ENCODE measurements at regions not wholly inside any gene's neighbourhood (a gene's known extent, or its start where the extent isn't known, plus 50 kb on each side); places are given as distances from the start of the nearest gene placed in this dataset.
"Not testable (repeated sequence)": the region's sequence is repeated elsewhere in the genome, so short reads cannot be mapped to it uniquely, and the experiment has no call there.

DNA sequence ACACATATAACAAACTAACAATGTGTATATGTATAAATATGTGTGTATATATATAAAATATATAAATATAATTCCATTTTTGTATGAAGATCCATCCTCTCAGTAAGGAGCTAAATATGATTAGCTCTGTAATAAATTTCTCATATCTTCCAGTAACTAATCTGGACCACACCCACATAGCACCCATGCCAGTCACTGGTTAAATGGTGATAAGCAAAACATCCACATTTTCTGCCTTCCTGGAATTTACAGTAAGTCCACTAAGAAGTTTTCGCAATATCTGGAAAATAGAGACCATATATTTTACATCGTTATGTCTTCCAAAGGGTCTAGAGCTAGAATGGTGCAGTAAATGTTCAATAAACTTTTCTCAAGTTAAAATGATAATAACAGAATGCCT, 151.5 kb upstream of the STMND1 start:
- no peak for DNase-seq (ENCODE audit: low spot score)
- FAIRE-seq = no peak

DNA sequence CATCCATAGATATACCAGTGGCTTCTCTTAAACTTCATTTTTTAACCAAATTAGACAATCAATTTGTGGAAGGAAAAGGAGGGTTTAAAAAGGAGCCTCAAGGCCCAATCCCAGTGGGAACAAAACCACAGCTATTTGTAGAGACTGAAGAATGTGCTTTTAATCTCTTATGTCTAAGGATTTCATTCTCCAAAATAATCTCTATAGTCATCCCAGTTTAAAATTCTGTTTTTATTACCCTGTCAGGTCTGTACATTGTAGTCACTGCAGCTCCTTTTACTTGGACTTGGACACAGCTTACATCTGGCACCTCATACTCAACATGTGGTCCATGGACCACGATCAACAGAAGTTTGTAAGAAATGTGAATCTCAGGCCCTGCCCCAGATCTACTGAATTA, 152.1 kb upstream of the STMND1 start:
- FAIRE-seq = no peak
- DNase-seq (ENCODE audit: low spot score) = no peak

GRCh38 chr6:16948396-16948795, 153.5 kb upstream of the STMND1 start:
- no peak for FAIRE-seq
- DNase-seq (ENCODE audit: low spot score) = no peak

GRCh38 chr6:16947375-16948015, 154.4 kb upstream of the STMND1 start:
- DNase-seq (ENCODE audit: low spot score) = peak; percentile 18
- FAIRE-seq = no peak

GRCh38 chr6:16944596-16944995, 157.3 kb upstream of the STMND1 start:
- FAIRE-seq (no peak), DNase-seq (ENCODE audit: low spot score) (no peak)

GRCh38 chr6:16939839-16940238, 162.0 kb upstream of the STMND1 start:
- DNase-seq (ENCODE audit: low spot score) = no peak
- no peak for FAIRE-seq

DNA sequence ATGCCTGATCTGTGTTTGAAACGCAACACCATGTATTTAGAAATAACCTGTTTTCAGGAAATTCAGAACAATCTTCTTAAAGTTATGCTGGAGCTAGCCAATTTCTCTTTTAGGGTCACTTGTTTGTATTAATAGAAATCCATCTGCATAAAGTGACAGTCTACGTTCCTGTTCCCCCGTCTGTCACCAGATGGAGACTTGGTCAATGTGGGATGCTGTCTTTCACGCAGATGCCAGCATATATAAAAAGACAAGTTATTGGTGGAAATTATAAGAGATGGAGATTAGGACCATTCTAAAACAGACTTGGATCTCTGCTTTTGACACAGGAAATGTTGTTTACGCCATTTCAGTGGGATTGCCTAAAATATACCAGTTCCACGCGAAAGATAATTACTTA, 162.5 kb upstream of the STMND1 start:
- no peak for DNase-seq (ENCODE audit: low spot score)
- FAIRE-seq = no peak

- FAIRE-seq = no peak
- DNase-seq (ENCODE audit: low spot score) = no peak
Measured at GRCh38 chr6:16936893-16937292, 165.0 kb upstream of the STMND1 start.

DNA sequence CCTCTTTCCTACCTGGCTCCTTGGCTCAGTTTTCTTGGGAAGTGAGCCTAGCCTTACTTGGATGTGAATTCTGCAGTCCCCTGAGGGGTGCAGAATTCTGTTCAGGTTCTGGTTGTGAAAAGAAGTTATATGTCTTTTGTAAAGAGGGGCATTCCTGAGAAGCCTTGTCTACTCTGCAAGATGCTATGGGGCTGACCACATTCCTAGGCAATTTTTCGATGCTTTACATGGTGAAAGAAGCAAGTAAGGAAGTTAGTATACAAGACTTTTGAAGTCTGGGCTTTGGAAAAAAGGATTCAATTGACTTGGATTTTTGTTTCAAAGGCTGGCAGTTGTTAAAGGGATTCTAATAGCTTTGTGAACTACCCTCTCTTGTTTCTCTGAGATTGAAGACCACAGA, 167.9 kb upstream of the STMND1 start:
- FAIRE-seq (no peak), DNase-seq (ENCODE audit: low spot score) (no peak)

DNA sequence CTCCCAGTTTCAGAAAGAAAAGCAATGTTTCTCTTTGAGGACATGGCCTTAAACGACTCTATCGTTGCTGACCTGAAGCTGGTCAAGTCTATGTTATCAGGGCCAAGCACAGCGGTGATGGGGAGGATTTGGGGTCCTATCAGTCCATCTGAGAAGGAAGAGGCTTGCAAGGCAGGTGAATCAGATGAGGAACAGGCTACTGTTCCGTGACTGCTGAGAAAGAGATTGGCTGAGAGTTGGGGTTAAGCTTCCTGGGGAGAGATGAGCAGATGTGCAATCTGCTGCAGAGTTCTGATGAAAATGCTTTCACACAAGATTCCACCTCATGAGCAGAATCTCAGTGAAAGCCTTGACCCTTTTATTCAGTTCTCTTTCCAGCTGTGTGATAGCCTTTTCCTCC, 168.3 kb upstream of the STMND1 start:
- DNase-seq (ENCODE audit: low spot score) (no peak), FAIRE-seq (no peak)

DNA sequence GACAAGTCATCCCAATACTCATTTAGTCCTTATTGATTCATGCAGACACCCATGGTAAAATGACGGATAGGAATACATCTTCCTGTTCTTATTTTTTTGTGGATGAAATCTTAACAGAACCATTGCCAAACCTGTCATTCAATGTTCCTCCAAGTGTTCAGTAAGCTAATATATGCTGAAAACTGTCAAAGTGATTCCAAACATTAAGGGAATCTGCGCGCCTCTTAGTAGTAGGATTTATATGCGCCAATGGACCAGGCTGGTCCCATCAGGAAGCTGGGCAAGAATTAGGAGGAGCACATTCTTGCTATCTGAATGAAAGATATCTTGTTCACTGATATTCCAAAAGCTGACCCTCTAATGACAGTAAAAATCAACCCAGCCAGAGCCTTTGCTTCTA, 168.9 kb upstream of the STMND1 start:
- DNase-seq (ENCODE audit: low spot score) = no peak
- FAIRE-seq = no peak

GRCh38 chr6:16931079-16931478, 169.8 kb upstream of the ATXN1 start:
- FAIRE-seq = not testable (repeated sequence)

GRCh38 chr6:16930432-16930831, 169.2 kb upstream of the ATXN1 start:
- no peak for FAIRE-seq
- DNase-seq (ENCODE audit: low spot score) = no peak

More at GRCh38 chr6:16931079-16931478, 169.8 kb upstream of the ATXN1 start:
- not testable (repeated sequence) for DNase-seq (ENCODE audit: low spot score)

- FAIRE-seq = no peak
- no peak for DNase-seq (ENCODE audit: low spot score)
Measured at GRCh38 chr6:16929809-16930208, 168.5 kb upstream of the ATXN1 start.

GRCh38 chr6:16928387-16928786, 167.1 kb upstream of the ATXN1 start:
- no peak for DNase-seq (ENCODE audit: low spot score)
- FAIRE-seq = no peak

DNA sequence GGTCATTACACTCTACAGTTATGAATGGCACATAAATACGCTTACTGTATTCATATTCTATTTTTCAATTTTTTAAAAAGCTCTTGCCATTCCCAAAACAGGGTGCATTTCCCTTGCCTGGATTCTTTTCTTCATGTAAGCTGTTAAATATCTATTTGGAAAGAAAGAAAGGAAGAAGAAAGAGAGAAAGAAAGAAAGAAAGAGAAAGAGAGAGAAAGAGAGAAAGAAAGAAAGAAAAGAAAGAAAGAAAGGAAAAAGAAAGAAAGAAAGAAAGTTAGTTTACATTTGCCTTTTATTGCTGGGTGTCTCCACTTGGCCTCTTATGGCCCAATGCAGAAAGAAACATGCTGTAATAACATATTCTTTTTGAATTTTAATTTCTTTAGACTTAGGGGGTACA, 165.9 kb upstream of the ATXN1 start:
- FAIRE-seq (no peak), DNase-seq (ENCODE audit: low spot score) (no peak)

- no peak for DNase-seq (ENCODE audit: low spot score)
- FAIRE-seq = no peak
Measured at GRCh38 chr6:16925461-16925860, 164.2 kb upstream of the ATXN1 start.

GRCh38 chr6:16922282-16922681, 161.0 kb upstream of the ATXN1 start:
- DNase-seq (ENCODE audit: low spot score) (no peak), FAIRE-seq (no peak)

DNA sequence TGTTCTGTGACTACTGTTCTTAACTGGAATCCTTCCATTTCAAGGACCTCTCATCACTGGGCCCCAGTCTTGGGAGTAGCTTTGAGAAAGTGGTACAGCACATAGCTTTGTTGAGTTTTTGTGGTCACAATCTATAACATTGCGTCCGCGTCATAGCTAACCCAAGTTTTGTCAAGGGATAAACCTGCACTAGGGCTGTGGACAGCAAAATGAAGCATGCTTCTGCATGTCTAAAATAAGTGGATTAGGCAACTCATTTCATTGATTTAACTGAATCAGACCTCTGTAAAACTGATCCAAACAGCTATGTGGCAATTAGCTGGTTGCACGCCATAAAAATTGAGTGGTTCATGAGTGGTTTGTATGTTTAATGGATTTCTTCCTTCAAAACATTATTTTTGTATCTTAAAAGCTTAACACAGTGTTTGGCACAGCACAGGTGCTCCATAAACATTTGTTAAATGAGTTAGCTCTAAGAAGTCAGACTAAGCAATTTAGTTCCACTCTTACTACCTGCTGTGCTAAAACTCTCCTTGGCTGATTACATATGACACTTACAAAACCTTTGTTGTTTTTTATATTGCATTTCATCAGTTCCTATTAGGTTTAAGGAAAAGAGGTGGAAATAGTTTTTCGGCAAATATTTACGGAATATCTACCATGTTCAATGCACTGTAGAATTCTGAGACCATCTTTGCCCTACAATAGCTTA, 160.3 kb upstream of the ATXN1 start:
- DNase-seq (ENCODE audit: low spot score) = no peak
- FAIRE-seq = no peak

DNA sequence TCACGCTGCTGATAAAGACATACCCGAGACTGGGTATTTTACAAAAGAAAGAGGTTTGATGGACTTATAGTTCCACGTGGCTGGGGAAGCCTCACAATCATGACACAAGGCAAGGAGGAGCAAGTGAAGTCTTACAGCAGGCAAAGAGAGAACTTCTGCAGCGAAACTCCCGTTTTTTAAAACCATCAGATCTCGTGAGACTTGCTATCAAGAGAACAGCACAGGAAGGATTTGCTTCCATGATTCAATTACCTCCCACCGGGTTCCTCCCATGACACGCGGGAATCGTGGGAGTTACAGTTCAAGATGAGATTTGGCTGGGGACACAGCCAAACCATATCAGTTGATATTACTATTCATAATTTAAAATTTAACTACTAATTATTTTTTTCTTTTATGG, 157.3 kb upstream of the ATXN1 start:
- FAIRE-seq (no peak), DNase-seq (ENCODE audit: low spot score) (no peak)

GRCh38 chr6:16914184-16914583, 152.9 kb upstream of the ATXN1 start:
- FAIRE-seq = no peak
- no peak for DNase-seq (ENCODE audit: low spot score)

- DNase-seq (ENCODE audit: low spot score) (no peak), FAIRE-seq (no peak)
Measured at GRCh38 chr6:16912756-16913155, 151.5 kb upstream of the ATXN1 start.

DNA sequence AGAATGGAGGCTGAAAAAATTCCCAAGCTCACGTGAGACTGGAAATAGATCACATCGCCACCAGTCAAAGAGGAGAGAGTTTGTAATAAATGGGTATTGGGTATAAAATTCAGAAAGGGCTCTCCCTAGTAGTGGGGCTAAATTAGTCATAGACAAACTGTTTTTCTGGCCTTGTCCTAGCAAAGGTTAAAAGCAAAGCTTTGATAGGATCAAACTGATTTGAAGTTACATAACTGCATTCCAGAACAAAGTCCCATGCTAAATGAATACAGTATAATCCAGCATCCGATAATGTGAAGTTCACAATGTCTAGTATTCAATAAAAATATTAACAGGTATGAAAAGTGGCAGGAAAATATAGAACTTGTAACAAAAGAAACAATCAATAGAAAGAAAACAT, 149.8 kb upstream of the ATXN1 start:
- FAIRE-seq (no peak), DNase-seq (ENCODE audit: low spot score) (no peak)

Data from urothelium cell line (cell line).